SJCRH30 (cell line): ENCODE measurements at regions not wholly inside any gene's neighbourhood (a gene's known extent, or its start where the extent isn't known, plus 50 kb on each side); places are given as distances from the start of the nearest gene placed in this dataset.

Source experiments
- DNase-seq, 2 experiments: peaks; one replicate each; pipeline ENCODE4 v3.0.0-alpha.2; 2015 to 2020
- H3K27ac ChIP-seq: fragments of 250-450 bp; sonication (Bioruptor Pico); 2 replicates; pipeline ENCODE4 v1.5.1; 2020; ENCODE audit warnings: mild to moderate bottlenecking, moderate library complexity
- H3K27me3 ChIP-seq: fragments of 250-450 bp; sonication (Bioruptor Pico); 2 replicates; pipeline ENCODE4 v1.5.1; 2020; ENCODE audit warnings: mild to moderate bottlenecking, moderate library complexity
- H3K36me3 ChIP-seq: fragments of 250-450 bp; sonication (Bioruptor Pico); 2 replicates; pipeline ENCODE4 v1.5.1; 2020; ENCODE audit warnings: mild to moderate bottlenecking, moderate library complexity
- H3K4me1 ChIP-seq: fragments of 250-450 bp; sonication (Bioruptor Pico); 2 replicates; pipeline ENCODE4 v1.5.1; 2020; ENCODE audit warnings: mild to moderate bottlenecking, moderate library complexity
- H3K4me3 ChIP-seq: fragments of 250-450 bp; sonication (Bioruptor Pico); 2 replicates; pipeline ENCODE4 v1.5.1; 2020; ENCODE audit warnings: mild to moderate bottlenecking, moderate library complexity
- H3K9me3 ChIP-seq: fragments of 250-450 bp; sonication (Bioruptor Pico); replicated peaks from 2 replicates; pipeline ENCODE4 v1.5.1; 2020; ENCODE audit warnings: mild to moderate bottlenecking, moderate library complexity

DNA sequence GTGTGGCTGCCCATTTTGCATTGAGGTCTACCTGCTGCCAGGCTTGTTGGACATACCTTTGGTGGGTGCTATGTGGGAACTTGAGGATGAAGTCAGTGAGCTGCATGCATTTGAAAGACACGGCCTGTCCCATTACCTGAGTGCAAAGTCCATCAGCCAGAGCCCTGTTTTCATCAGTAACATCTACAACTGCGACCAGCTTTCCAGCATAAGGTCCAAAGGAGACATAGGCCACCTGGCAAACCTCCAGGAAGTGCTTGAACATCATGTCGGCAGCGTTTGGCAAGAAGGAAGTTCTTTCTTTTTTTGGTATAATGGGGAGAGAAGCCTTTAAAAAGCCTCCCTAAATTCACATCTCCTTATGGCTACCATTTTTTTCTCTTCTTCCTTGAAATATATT is 143.1 kb downstream of the FAM161A start:
- H3K4me1 ChIP-seq: peaks cover 17% of the 10 kb centered on the region
- no peaks in the 10 kb centered on the region for H3K27me3 ChIP-seq
- no peaks in the 10 kb centered on the region for H3K9me3 ChIP-seq
- no peak overlapping the region for H3K4me3 ChIP-seq
- no peaks in the 10 kb centered on the region for H3K36me3 ChIP-seq
- DNase-seq: no peak
- H3K27ac ChIP-seq: no peak overlapping the region

DNA sequence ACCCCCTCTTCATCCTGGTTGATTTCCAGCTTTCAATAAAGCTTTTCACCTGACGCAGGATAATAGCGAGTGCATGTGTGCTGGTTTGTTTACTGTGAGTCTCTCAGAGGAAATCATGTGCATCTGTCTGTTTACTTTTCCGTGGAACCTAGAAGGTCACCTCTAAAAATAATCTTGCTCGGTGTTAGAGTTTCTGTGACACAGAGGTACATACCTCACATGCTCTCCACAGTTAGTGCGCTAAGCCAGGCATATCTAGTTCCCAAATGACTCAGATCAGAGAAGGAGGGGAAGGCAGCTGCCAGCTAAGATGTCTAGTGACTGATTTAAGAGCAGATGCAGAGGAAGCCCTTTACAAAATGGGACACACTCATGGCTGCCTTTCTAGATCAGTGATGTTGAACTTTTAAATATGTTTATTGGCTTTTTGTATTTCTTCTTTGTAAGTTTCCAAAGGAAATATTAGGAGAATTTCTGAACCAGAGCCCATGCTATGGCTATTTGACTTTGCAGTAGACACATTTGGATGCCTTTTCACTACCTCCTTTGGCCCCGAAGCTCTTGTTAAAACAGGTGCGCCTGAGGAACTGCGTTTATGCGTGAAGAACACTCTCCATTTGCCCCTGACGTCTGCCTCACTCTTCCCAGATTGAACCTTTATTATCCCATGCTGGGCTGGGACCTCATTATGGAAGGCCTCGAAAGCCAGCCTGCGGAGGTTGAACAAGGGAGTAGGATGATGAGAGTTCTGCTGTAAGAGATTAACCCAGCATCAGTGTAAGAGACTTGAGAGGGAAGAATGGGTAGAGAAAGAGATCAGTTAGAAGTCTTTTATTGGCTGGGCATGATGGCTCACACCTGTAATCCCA is 145.6 kb downstream of the FAM161A start:
- H3K36me3 ChIP-seq: no peaks in the 10 kb centered on the region
- H3K4me3 ChIP-seq: no peak overlapping the region
- no peak overlapping the region for H3K27ac ChIP-seq
- DNase-seq: peak; percentile 65 to 82
- H3K9me3 ChIP-seq: 0 out of 2 replicates have a peak, but pooled peaks cover 3% of the 10 kb centered on the region
- H3K27me3 ChIP-seq: no peaks in the 10 kb centered on the region
- H3K4me1 ChIP-seq: peaks cover 17% of the 10 kb centered on the region

DNA sequence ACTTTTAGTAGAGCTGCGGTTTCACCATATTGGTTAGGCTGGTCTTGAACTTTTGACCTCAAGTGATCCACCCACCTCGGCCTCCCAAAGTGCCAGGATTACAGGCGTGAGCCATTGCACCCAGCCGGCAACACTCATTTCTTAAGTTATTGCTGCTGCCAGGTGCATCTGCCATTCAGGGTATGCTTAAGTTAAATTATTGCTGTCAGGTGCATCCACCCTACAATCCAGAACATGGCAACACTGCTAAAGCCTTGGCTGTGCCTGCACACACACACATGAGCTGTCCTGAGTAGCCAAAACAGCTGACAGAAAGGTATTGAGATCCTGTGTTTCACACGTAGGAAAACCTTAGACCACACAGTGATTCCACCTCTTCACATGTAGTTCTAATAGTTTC is 148.2 kb downstream of the FAM161A start:
- Histone ChIP-seq H3K27ac (no peak overlapping the region), H3K27me3 (no peaks in the 10 kb centered on the region), H3K36me3 (no peaks in the 10 kb centered on the region), H3K4me3 (no peak overlapping the region), H3K4me1 (peaks cover 17% of the 10 kb centered on the region), H3K9me3 (0 out of 2 replicates have a peak, but pooled peaks cover 3% of the 10 kb centered on the region)
- peak; percentile 68 to 84 for DNase-seq

- Histone ChIP-seq H3K36me3 (no peaks in the 10 kb centered on the region), H3K27me3 (no peaks in the 10 kb centered on the region), H3K4me3 (no peak overlapping the region), H3K4me1 (peaks cover 17% of the 10 kb centered on the region), H3K9me3 (0 out of 2 replicates have a peak, but pooled peaks cover 3% of the 10 kb centered on the region), H3K27ac (no peak overlapping the region)
- DNase-seq: no peak
Observed at GRCh38 chr2:61704364-61704763, 149.5 kb downstream of the FAM161A start.

DNA sequence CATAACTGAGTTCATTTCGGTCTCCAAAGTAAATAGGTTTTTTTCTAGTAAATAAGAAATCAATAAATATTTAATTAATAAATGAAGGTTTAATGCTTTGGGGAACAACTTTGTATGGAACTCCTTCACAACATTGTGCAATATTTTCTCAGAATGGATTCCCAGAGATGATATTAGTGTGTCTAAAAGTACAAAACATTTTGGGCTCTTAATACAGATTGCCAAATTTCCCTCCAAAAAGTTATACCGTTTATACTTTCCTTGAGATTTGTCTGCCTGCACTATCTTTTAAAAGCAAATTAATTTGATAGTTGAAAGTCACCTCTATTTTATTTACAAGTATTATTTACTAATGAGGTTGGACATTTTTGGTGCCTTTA is 151.8 kb downstream of the FAM161A start:
- Histone ChIP-seq H3K36me3 (no peaks in the 10 kb centered on the region), H3K4me1 (peaks cover 6% of the 10 kb centered on the region; the same call in 1 of the 2 replicates), H3K9me3 (0 out of 2 replicates have a peak, but pooled peaks cover 3% of the 10 kb centered on the region), H3K4me3 (no peak overlapping the region), H3K27ac (no peak overlapping the region), H3K27me3 (no peaks in the 10 kb centered on the region)
- no peak for DNase-seq

DNA sequence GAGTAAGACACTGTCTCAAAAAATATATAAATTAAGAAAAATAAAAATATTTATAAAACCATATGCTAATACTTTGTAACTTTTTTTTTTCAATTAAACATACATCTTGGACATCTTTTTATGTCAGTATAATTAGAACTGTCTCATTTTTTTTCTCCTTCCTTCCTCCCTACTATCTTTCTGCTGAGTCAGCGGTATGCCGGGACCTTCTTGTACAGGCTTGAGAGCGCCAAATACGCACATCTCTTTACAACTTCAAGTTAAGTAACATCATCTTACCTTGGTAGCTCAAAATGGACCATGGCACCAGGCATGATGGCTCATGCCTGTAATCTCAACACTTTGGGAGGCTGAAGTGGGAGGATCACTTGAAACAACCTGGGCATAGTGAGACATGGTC is 153.4 kb downstream of the FAM161A start:
- Histone ChIP-seq H3K4me1 (no peaks in the 10 kb centered on the region), H3K27me3 (no peaks in the 10 kb centered on the region), H3K4me3 (no peak overlapping the region), H3K9me3 (0 out of 2 replicates have a peak, but pooled peaks cover 3% of the 10 kb centered on the region), H3K36me3 (no peaks in the 10 kb centered on the region), H3K27ac (no peak overlapping the region)
- DNase-seq: no peak

GRCh38 chr2:61694312-61695274 is 156.4 kb upstream of the XPO1 start:
- no peaks in the 10 kb centered on the region for H3K4me1 ChIP-seq
- H3K27ac ChIP-seq: no peak overlapping the region
- peak; percentile 56 for DNase-seq
- no peaks in the 10 kb centered on the region for H3K27me3 ChIP-seq
- peak overlapping the region; percentile 43 for H3K4me3 ChIP-seq
- H3K36me3 ChIP-seq: no peaks in the 10 kb centered on the region
- no peaks in the 10 kb centered on the region for H3K9me3 ChIP-seq

GRCh38 chr2:61693744-61694143 is 155.6 kb upstream of the XPO1 start:
- Histone ChIP-seq H3K4me3 (no peak overlapping the region), H3K9me3 (no peaks in the 10 kb centered on the region), H3K36me3 (no peaks in the 10 kb centered on the region), H3K27ac (no peak overlapping the region), H3K27me3 (no peaks in the 10 kb centered on the region), H3K4me1 (no peaks in the 10 kb centered on the region)
- no peak for DNase-seq

DNA sequence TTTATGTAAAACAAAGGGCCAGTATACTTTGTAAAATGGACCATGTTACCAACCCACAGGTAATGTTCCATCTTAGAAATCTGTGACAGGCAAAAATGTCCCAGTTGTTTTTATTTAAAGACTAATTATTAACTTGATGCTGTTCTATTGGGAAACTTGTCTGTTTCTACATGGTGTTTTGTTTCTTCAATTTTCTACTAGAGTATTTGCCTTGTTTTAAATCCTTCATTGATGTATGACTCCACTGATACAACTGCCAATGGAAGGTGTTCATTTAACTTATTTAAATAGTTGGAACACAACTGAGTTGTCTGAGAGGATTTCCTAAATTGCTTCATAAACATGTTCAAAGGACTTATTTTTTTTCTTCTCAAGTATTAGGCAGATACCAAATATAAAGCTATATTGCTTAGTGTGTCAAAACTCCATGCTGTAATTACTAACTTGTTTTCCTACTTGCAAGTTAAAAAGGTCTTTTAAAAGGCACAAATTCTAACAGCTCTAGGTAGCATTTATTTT is 152.0 kb upstream of the XPO1 start:
- Histone ChIP-seq H3K27me3 (no peaks in the 10 kb centered on the region), H3K36me3 (no peaks in the 10 kb centered on the region), H3K27ac (no peak overlapping the region), H3K4me1 (no peaks in the 10 kb centered on the region), H3K4me3 (no peak overlapping the region), H3K9me3 (no peaks in the 10 kb centered on the region)
- no peak for DNase-seq

- H3K4me3 ChIP-seq: no peak overlapping the region
- no peaks in the 10 kb centered on the region for H3K36me3 ChIP-seq
- H3K27me3 ChIP-seq: no peaks in the 10 kb centered on the region
- DNase-seq: no peak
- no peaks in the 10 kb centered on the region for H3K4me1 ChIP-seq
- H3K27ac ChIP-seq: no peak overlapping the region
- no peaks in the 10 kb centered on the region for H3K9me3 ChIP-seq
Observed at GRCh38 chr2:61689568-61689967, 151.4 kb upstream of the XPO1 start.

DNA sequence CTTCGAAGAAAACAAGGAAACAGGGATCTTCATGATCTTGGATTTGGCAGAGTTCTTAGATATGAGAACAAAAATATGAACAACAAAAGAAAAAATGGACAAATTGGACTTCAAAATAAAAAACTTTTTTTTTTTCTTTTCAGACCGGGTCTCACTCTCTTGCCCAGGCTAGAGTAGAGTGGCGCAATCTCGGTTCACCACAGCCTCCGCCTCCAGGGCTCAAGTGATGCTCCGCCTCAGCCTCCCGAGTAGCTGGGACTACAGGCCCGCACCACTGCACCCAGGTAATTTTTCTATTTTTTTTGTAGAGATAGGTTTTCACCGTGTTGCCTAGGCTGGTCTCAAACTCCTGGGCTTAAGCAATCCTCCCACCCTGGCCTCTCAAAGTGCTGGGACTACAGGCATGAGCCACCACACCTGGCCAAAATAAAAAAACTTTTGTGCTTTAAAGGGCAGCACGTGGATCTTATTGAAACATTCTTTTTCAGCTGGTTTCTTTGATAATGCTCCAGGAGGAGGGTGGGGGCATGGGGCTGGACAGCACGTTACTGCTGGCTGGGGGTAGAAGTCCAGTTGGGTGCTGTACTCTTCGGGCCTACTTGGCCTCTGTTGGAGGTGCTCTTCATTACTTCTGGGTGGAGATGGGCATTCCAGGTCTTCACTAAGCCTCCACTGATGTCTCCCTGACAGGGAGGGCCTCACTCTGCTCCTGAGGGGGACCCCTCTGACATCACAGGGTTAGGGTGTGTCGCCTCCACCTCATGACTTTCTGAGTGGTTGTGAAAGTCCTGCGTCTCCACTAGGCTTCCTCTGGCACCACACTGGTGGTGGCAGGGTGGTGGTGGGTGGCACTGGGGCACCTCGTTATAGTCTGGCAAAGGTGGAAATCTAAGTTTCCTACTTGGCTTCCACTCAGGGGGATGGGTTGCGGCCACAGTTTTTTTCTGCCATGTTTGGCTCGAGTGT is 150.5 kb upstream of the XPO1 start:
- H3K36me3 ChIP-seq: no peaks in the 10 kb centered on the region
- no peak overlapping the region for H3K27ac ChIP-seq
- no peak overlapping the region for H3K4me3 ChIP-seq
- no peaks in the 10 kb centered on the region for H3K27me3 ChIP-seq
- no peaks in the 10 kb centered on the region for H3K4me1 ChIP-seq
- DNase-seq: no peak
- H3K9me3 ChIP-seq: no peaks in the 10 kb centered on the region

DNA sequence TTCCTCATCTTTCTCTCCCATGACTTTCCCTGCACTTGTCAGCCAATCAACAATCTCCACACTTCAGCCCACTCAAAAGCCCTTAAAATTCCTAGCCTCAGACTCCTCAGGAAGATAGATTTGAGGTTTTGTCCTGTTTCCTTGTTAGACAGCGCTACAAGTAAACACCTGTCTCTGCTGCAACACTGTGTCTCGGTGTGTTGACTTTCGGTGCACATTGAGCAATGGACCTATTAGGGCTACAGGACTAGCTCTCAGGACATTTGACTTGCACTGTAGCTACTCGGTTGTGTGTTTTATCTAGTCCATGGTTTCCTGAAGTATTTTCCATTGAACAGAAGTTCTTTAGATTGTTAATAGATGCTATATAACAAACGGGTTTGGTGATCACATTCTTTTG is 140.9 kb upstream of the XPO1 start:
- H3K36me3 ChIP-seq: no peaks in the 10 kb centered on the region
- peaks cover 13% of the 10 kb centered on the region for H3K9me3 ChIP-seq
- H3K27me3 ChIP-seq: no peaks in the 10 kb centered on the region
- DNase-seq: no peak
- H3K4me3 ChIP-seq: no peak overlapping the region
- no peak overlapping the region for H3K27ac ChIP-seq
- H3K4me1 ChIP-seq: no peaks in the 10 kb centered on the region

DNA sequence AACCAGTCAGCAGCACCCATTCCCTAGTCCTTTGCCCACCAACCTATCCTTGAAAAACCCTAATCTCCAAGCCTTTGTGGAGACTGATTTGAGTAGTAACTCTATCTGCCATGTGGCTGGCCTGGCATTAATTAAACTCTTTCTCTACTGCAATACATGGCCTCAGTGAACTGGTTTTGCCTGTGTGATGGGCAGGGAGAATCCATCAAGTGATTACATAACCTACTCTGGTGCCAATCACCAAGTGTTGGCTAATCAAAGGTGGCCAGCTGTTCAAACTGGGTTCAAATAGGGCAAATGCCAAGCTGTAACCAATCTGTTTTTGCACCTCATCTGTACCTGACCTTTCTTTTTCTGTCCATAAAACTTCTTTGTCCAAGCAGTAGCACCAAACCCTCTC is 139.8 kb upstream of the XPO1 start:
- Histone ChIP-seq H3K4me1 (no peaks in the 10 kb centered on the region), H3K27me3 (no peaks in the 10 kb centered on the region), H3K27ac (no peak overlapping the region), H3K9me3 (peaks cover 13% of the 10 kb centered on the region), H3K36me3 (no peaks in the 10 kb centered on the region), H3K4me3 (no peak overlapping the region)
- DNase-seq: no peak

- DNase-seq: no peak
- Histone ChIP-seq H3K27ac (no peak overlapping the region), H3K9me3 (peaks cover 13% of the 10 kb centered on the region)
Observed at GRCh38 chr2:61677306-61677705, 139.2 kb upstream of the XPO1 start.

More at GRCh38 chr2:61677306-61677705, 139.2 kb upstream of the XPO1 start:
- Histone ChIP-seq H3K4me1 (no peaks in the 10 kb centered on the region), H3K4me3 (no peak overlapping the region), H3K36me3 (no peaks in the 10 kb centered on the region), H3K27me3 (no peaks in the 10 kb centered on the region)
